ENCODE measurements at regions not wholly inside any gene's neighbourhood (a gene's known extent, or its start where the extent isn't known, plus 50 kb on each side); places are given as distances from the start of the nearest gene placed in this dataset.

GRCh38 chr2:14942987-14943386 is 310.5 kb downstream of the LRATD1 start:
- H3K36me3 Mint-ChIP-seq (ENCODE audit: low read depth, unreplicated experiment): no peaks in the 10 kb centered on the region
- no peak for DNase-seq (ENCODE audit: low spot score)
- H3K4me3 Mint-ChIP-seq (ENCODE audit: unreplicated experiment): no peak overlapping the region
- TF ChIP-seq CTCF (IDR thresholded peaks at IDR 0.05; ENCODE audit: unreplicated experiment): no peak
- H3K4me1 Mint-ChIP-seq (ENCODE audit: unreplicated experiment): no peaks in the 10 kb centered on the region
- no peak overlapping the region for H3K27ac Mint-ChIP-seq (ENCODE audit: unreplicated experiment)
- H3K9me3 Mint-ChIP-seq (ENCODE audit: unreplicated experiment): no peaks in the 10 kb centered on the region
- H3K27me3 Mint-ChIP-seq (ENCODE audit: unreplicated experiment): no peaks in the 10 kb centered on the region

- no peaks in the 10 kb centered on the region for H3K36me3 Mint-ChIP-seq (ENCODE audit: low read depth, unreplicated experiment)
- H3K27ac Mint-ChIP-seq (ENCODE audit: unreplicated experiment): no peak overlapping the region
- H3K4me1 Mint-ChIP-seq (ENCODE audit: unreplicated experiment): no peaks in the 10 kb centered on the region
- DNase-seq (ENCODE audit: low spot score): peak; percentile 31
- no peak for TF ChIP-seq CTCF (IDR thresholded peaks at IDR 0.05; ENCODE audit: unreplicated experiment)
- H3K9me3 Mint-ChIP-seq (ENCODE audit: unreplicated experiment): no peaks in the 10 kb centered on the region
- H3K27me3 Mint-ChIP-seq (ENCODE audit: unreplicated experiment): no peaks in the 10 kb centered on the region
- no peak overlapping the region for H3K4me3 Mint-ChIP-seq (ENCODE audit: unreplicated experiment)
These were observed 312.2 kb downstream of the LRATD1 start for GRCh38 chr2:14944562-14945346.

GRCh38 chr2:14951569-14952285 is 319.2 kb downstream of the LRATD1 start:
- H3K27ac Mint-ChIP-seq (ENCODE audit: unreplicated experiment): no peak overlapping the region
- H3K4me1 Mint-ChIP-seq (ENCODE audit: unreplicated experiment): no peaks in the 10 kb centered on the region
- H3K9me3 Mint-ChIP-seq (ENCODE audit: unreplicated experiment): no peaks in the 10 kb centered on the region
- no peak overlapping the region for H3K4me3 Mint-ChIP-seq (ENCODE audit: unreplicated experiment)
- no peaks in the 10 kb centered on the region for H3K36me3 Mint-ChIP-seq (ENCODE audit: low read depth, unreplicated experiment)
- peaks cover 5% of the 10 kb centered on the region for H3K27me3 Mint-ChIP-seq (ENCODE audit: unreplicated experiment)
- DNase-seq (ENCODE audit: low spot score): no peak
- no peak for TF ChIP-seq CTCF (IDR thresholded peaks at IDR 0.05; ENCODE audit: unreplicated experiment)

- peaks cover 8% of the 10 kb centered on the region for H3K27me3 Mint-ChIP-seq (ENCODE audit: unreplicated experiment)
- H3K36me3 Mint-ChIP-seq (ENCODE audit: low read depth, unreplicated experiment): no peaks in the 10 kb centered on the region
- no peaks in the 10 kb centered on the region for H3K4me1 Mint-ChIP-seq (ENCODE audit: unreplicated experiment)
- no peaks in the 10 kb centered on the region for H3K9me3 Mint-ChIP-seq (ENCODE audit: unreplicated experiment)
- no peak for DNase-seq (ENCODE audit: low spot score)
- no peak overlapping the region for H3K4me3 Mint-ChIP-seq (ENCODE audit: unreplicated experiment)
- H3K27ac Mint-ChIP-seq (ENCODE audit: unreplicated experiment): no peak overlapping the region
- TF ChIP-seq CTCF (IDR thresholded peaks at IDR 0.05; ENCODE audit: unreplicated experiment): no peak
These were observed 320.0 kb downstream of the LRATD1 start for GRCh38 chr2:14952400-14952963.

Measured in endothelial cell (in vitro differentiated cells).